NT2/D1 (cell line): ENCODE measurements at regions not wholly inside any gene's neighbourhood (a gene's known extent, or its start where the extent isn't known, plus 50 kb on each side); places are given as distances from the start of the nearest gene placed in this dataset.

Source experiments
- SUZ12 ChIP-seq: IDR thresholded peaks from 2 replicates; pipeline ENCODE4 v1.6.1; 2011; ENCODE audit not compliant: insufficient read length, insufficient read depth; ENCODE audit errors: extremely low read depth
- YY1 ChIP-seq: IDR thresholded peaks from 2 replicates; pipeline ENCODE4 v1.6.1; 2011; ENCODE audit not compliant: insufficient read length, insufficient read depth
- ZNF274 ChIP-seq: IDR thresholded peaks from 2 replicates; pipeline ENCODE4 v1.6.1; 2011; ENCODE audit warnings: mild to moderate bottlenecking, low read depth, low read length

DNA sequence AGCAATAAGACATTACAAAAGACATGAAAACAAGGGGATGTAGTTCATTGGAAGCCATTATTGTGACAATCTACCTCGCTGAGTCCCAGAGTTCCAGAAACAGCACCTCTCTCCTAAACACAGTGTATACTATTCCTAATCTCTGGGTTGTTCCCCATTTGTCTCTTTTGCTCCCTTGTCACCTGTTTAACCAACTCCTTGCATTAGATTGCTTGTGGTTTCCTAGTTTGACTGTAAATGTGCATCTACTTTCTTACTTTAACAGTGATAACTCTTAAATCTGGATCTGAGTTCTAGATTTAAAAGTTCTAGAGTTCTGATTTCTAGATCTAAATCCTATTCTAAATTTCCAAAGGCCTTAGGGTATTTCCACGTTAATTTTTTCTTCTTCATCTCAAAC, 71.6 kb upstream of the TET2 start:
- TF ChIP-seq ZNF274 (no peak), YY1 (no peak), SUZ12 (no peak)
